MM.1S (cell line): ENCODE measurements at regions not wholly inside any gene's neighbourhood (a gene's known extent, or its start where the extent isn't known, plus 50 kb on each side); places are given as distances from the start of the nearest gene placed in this dataset.

ENCODE experiments used
- DNase-seq: peaks from one replicate; pipeline ENCODE4 v3.0.0-alpha.2; 2015
- H2AFZ ChIP-seq: fragments of 300-600 bp; sonication (generic); 2 replicates; pipeline ENCODE4 v1.6.0; 2016; ENCODE audit warnings: antibody characterized with exemption, low read length
- H3F3A ChIP-seq: fragments of 300-600 bp; sonication (generic); 2 replicates; pipeline ENCODE4 v1.6.1; 2016; ENCODE audit warnings: mild to moderate bottlenecking, antibody characterized with exemption, low read length, moderate library complexity, mixed read lengths; ENCODE audit not compliant: insufficient read depth
- H3K27ac ChIP-seq: fragments of 300-600 bp; sonication (generic); 2 replicates; pipeline ENCODE4 v1.5.1; 2016; ENCODE audit warnings: mild to moderate bottlenecking, low read length
- H3K27me3 ChIP-seq: fragments of 300-600 bp; sonication (generic); replicated peaks from 2 replicates; pipeline ENCODE4 v1.6.0; 2016; ENCODE audit warnings: low read length; ENCODE audit not compliant: insufficient read depth
- H3K36me3 ChIP-seq: fragments of 300-600 bp; sonication (generic); replicated peaks from 2 replicates; pipeline ENCODE4 v1.6.1; 2016; ENCODE audit warnings: mild to moderate bottlenecking, low read length, mixed read lengths; ENCODE audit not compliant: insufficient read depth
- H3K4me1 ChIP-seq: fragments of 300-600 bp; sonication (generic); 2 replicates; pipeline ENCODE4 v1.6.1; 2016; ENCODE audit warnings: low read length, mixed read lengths
- H3K4me2 ChIP-seq: fragments of 300-600 bp; sonication (generic); 2 replicates; pipeline ENCODE4 v1.6.0; 2016; ENCODE audit warnings: low read depth, low read length
- H3K4me3 ChIP-seq: fragments of 300-600 bp; sonication (generic); 2 replicates; pipeline ENCODE4 v1.5.1; 2016; ENCODE audit warnings: low read length, mixed read lengths
- H3K79me2 ChIP-seq: fragments of 300-600 bp; sonication (generic); 2 replicates; pipeline ENCODE4 v1.6.1; 2016; ENCODE audit warnings: mixed run types, low read length, mixed read lengths
- H3K9ac ChIP-seq: fragments of 300-600 bp; sonication (generic); 2 replicates; pipeline ENCODE4 v1.6.1; 2016; ENCODE audit warnings: low read length, mixed read lengths
- H3K9me2 ChIP-seq: fragments of 300-600 bp; sonication (generic); replicated peaks from 2 replicates; pipeline ENCODE4 v1.6.1; 2016; ENCODE audit warnings: mild to moderate bottlenecking, low read length, mixed read lengths; ENCODE audit not compliant: insufficient read depth
- H3K9me3 ChIP-seq: fragments of 300-600 bp; sonication (generic); replicated peaks from 2 replicates; pipeline ENCODE4 v1.6.1; 2016; ENCODE audit warnings: mild to moderate bottlenecking, low read length, mixed read lengths; ENCODE audit not compliant: insufficient read depth
- H4K20me1 ChIP-seq: fragments of 300-600 bp; sonication (generic); 2 replicates; pipeline ENCODE4 v1.6.1; 2016; ENCODE audit warnings: mild to moderate bottlenecking, low read length, moderate library complexity, mixed read lengths; ENCODE audit not compliant: insufficient read depth
- CTCF ChIP-seq: fragments of 300-600 bp; sonication (generic); IDR thresholded peaks from 2 replicates; pipeline ENCODE4 v1.5.1; 2016; ENCODE audit warnings: antibody characterized with exemption, low read length, mixed read lengths
- EZH2 ChIP-seq: fragments of 300-600 bp; sonication (generic); optimal IDR thresholded peaks from 2 replicates; pipeline ENCODE3; 2017; ENCODE audit warnings: low read depth, mild to moderate bottlenecking, antibody characterized with exemption, low read length, mixed read lengths
- EZH2phosphoT487 ChIP-seq: fragments of 300-600 bp; sonication (generic); IDR thresholded peaks from 2 replicates; pipeline ENCODE4 v1.6.1; 2018; ENCODE audit warnings: antibody characterized with exemption, low read length

- Histone ChIP-seq H3K36me3 (no peaks in the 10 kb centered on the region), H3K9me3 (no peaks in the 10 kb centered on the region), H3K27ac (no peak overlapping the region), H4K20me1 (no peaks in the 10 kb centered on the region), H3F3A (no peaks in the 10 kb centered on the region), H3K27me3 (no peaks in the 10 kb centered on the region), H3K9ac (no peak overlapping the region), H3K79me2 (no peaks in the 10 kb centered on the region), H2AFZ (no peak overlapping the region), H3K4me3 (no peak overlapping the region), H3K4me2 (no peak overlapping the region), H3K9me2 (no peaks in the 10 kb centered on the region), H3K4me1 (no peaks in the 10 kb centered on the region)
- TF ChIP-seq EZH2 = no peak
- DNase-seq = no peak
Observed at GRCh38 chr5:67879620-67880510, 335.7 kb upstream of the PIK3R1 start.

- TF ChIP-seq EZH2phosphoT487 (no peak), CTCF (no peak), EZH2 (no peak)
- no peak overlapping the region for H3K27ac ChIP-seq
Observed at GRCh38 chr5:67878933-67879332, 336.6 kb upstream of the PIK3R1 start.

GRCh38 chr5:67876371-67876770 lies 339.2 kb upstream of the PIK3R1 start:
- Histone ChIP-seq H3K9me3 (no peaks in the 10 kb centered on the region), H3K4me2 (no peak overlapping the region), H3K9me2 (no peaks in the 10 kb centered on the region), H3K4me3 (no peak overlapping the region), H3K27me3 (no peaks in the 10 kb centered on the region), H3K27ac (no peak overlapping the region), H2AFZ (no peak overlapping the region), H3K79me2 (no peaks in the 10 kb centered on the region), H3K9ac (no peak overlapping the region), H4K20me1 (no peaks in the 10 kb centered on the region), H3F3A (no peaks in the 10 kb centered on the region), H3K4me1 (no peaks in the 10 kb centered on the region), H3K36me3 (no peaks in the 10 kb centered on the region)
- TF ChIP-seq EZH2 = no peak
- DNase-seq = no peak

More at GRCh38 chr5:67878933-67879332, 336.6 kb upstream of the PIK3R1 start:
- Histone ChIP-seq H3K9me3 (no peaks in the 10 kb centered on the region), H3K36me3 (no peaks in the 10 kb centered on the region), H2AFZ (no peak overlapping the region), H3K79me2 (no peaks in the 10 kb centered on the region), H3K27me3 (no peaks in the 10 kb centered on the region), H3K4me2 (no peak overlapping the region), H3K9me2 (no peaks in the 10 kb centered on the region), H3F3A (no peaks in the 10 kb centered on the region), H4K20me1 (no peaks in the 10 kb centered on the region), H3K9ac (no peak overlapping the region), H3K4me3 (no peak overlapping the region), H3K4me1 (no peaks in the 10 kb centered on the region)
- DNase-seq = no peak

GRCh38 chr5:67875601-67876000 lies 340.0 kb upstream of the PIK3R1 start:
- no peak overlapping the region for H3K9ac ChIP-seq
- H4K20me1 ChIP-seq = no peaks in the 10 kb centered on the region
- no peak for TF ChIP-seq CTCF
- TF ChIP-seq EZH2phosphoT487 = no peak
- TF ChIP-seq EZH2 = no peak
- H3K36me3 ChIP-seq = no peaks in the 10 kb centered on the region
- H3K27me3 ChIP-seq = no peaks in the 10 kb centered on the region
- H3K79me2 ChIP-seq = no peaks in the 10 kb centered on the region
- no peaks in the 10 kb centered on the region for H3K9me3 ChIP-seq
- no peak for DNase-seq
- no peaks in the 10 kb centered on the region for H3K4me1 ChIP-seq
- H3K4me3 ChIP-seq = no peak overlapping the region
- no peak overlapping the region for H3K4me2 ChIP-seq
- H3K27ac ChIP-seq = no peak overlapping the region
- H2AFZ ChIP-seq = no peak overlapping the region
- no peaks in the 10 kb centered on the region for H3F3A ChIP-seq
- H3K9me2 ChIP-seq = no peaks in the 10 kb centered on the region
